Right atrium auricular region (tissue), 2 donors: ENCODE measurements at regions not wholly inside any gene's neighbourhood (a gene's known extent, or its start where the extent isn't known, plus 50 kb on each side); places are given as distances from the start of the nearest gene placed in this dataset.

Source experiments
- DNase-seq: peaks from one replicate; pipeline ENCODE4 v3.0.0-alpha.2; 2019; ENCODE audit warnings: low spot score
- H3K27ac ChIP-seq, 2 donors: fragments of 200-600 bp; sonication (generic); 1 replicate in 1 of 2; 2 replicates in 1 of 2; pipeline ENCODE4 v1.5.1; 2016 to 2019
- H3K27me3 ChIP-seq, 2 donors: fragments of 200-600 bp; sonication (generic); one replicate each; pipeline versions ENCODE4 v1.5.1 to v1.6.0; 2017 to 2019
- H3K36me3 ChIP-seq: fragments of 200-600 bp; sonication (generic); one replicate; pipeline ENCODE4 v1.5.1; 2016
- H3K4me1 ChIP-seq, 2 donors: fragments of 200-600 bp; sonication (generic); one replicate each; pipeline versions ENCODE4 v1.5.1 to v1.6.0; 2017 to 2019
- H3K4me3 ChIP-seq, 2 donors: fragments of 200-600 bp; sonication (generic); 1 replicate in 1 of 2; 2 replicates in 1 of 2; pipeline ENCODE4 v1.5.1; 2017 to 2019; ENCODE audit warnings: mild to moderate bottlenecking in 1 of 2, moderate library complexity in 1 of 2
- H3K9me3 ChIP-seq, 2 donors: fragments of 200-600 bp; sonication (generic); one replicate each; pipeline ENCODE4 v1.5.1; 2019
- CTCF ChIP-seq, 2 donors: fragments of 200-600 bp; sonication (generic); IDR thresholded peaks; one replicate each; pipeline ENCODE4 v1.5.1; 2019; ENCODE audit warnings: antibody characterized with exemption in 2 of 2

GRCh38 chr14:22232933-22233332 is 356.1 kb downstream of the DAD1 start:
- DNase-seq: no peak
- no peaks in the 10 kb centered on the region for H3K36me3 ChIP-seq
- no peak overlapping the region for H3K27ac ChIP-seq
- no peak for TF ChIP-seq CTCF (IDR thresholded peaks at IDR 0.05)
- no peaks in the 10 kb centered on the region for H3K9me3 ChIP-seq
- H3K4me1 ChIP-seq: no peaks in the 10 kb centered on the region
- H3K27me3 ChIP-seq: no peaks in the 10 kb centered on the region
- no peak overlapping the region for H3K4me3 ChIP-seq

- no peak for TF ChIP-seq CTCF (IDR thresholded peaks at IDR 0.05)
- Histone ChIP-seq H3K4me3 (no peak overlapping the region), H3K36me3 (no peaks in the 10 kb centered on the region), H3K9me3 (no peaks in the 10 kb centered on the region), H3K27ac (no peak overlapping the region), H3K4me1 (no peaks in the 10 kb centered on the region), H3K27me3 (no peaks in the 10 kb centered on the region)
- no peak for DNase-seq
Measured at GRCh38 chr14:22232486-22232885, 356.5 kb downstream of the DAD1 start.

- Histone ChIP-seq H3K27ac (no peak overlapping the region), H3K36me3 (no peaks in the 10 kb centered on the region), H3K9me3 (no peaks in the 10 kb centered on the region), H3K27me3 (no peaks in the 10 kb centered on the region), H3K4me1 (no peaks in the 10 kb centered on the region), H3K4me3 (no peak overlapping the region)
- no peak for DNase-seq
- no peak for TF ChIP-seq CTCF (IDR thresholded peaks at IDR 0.05)
Measured at GRCh38 chr14:22231018-22231417, 358.0 kb downstream of the DAD1 start.

- no peaks in the 10 kb centered on the region for H3K27me3 ChIP-seq
- TF ChIP-seq CTCF (IDR thresholded peaks at IDR 0.05): no peak
- DNase-seq: no peak
- no peak overlapping the region for H3K27ac ChIP-seq
- no peaks in the 10 kb centered on the region for H3K36me3 ChIP-seq
- H3K4me3 ChIP-seq: no peak overlapping the region
- no peaks in the 10 kb centered on the region for H3K9me3 ChIP-seq
- no peaks in the 10 kb centered on the region for H3K4me1 ChIP-seq
Measured at GRCh38 chr14:22230517-22230916, 358.5 kb downstream of the DAD1 start.

- TF ChIP-seq CTCF (IDR thresholded peaks at IDR 0.05): no peak
- Histone ChIP-seq H3K4me3 (no peak overlapping the region), H3K4me1 (no peaks in the 10 kb centered on the region), H3K9me3 (no peaks in the 10 kb centered on the region), H3K36me3 (no peaks in the 10 kb centered on the region), H3K27me3 (no peaks in the 10 kb centered on the region), H3K27ac (no peak overlapping the region)
- no peak for DNase-seq
Measured at GRCh38 chr14:22227084-22227483, 361.9 kb downstream of the DAD1 start.

GRCh38 chr14:22226381-22226780 is 362.6 kb downstream of the DAD1 start:
- H3K4me3 ChIP-seq: no peak overlapping the region
- H3K27ac ChIP-seq: no peak overlapping the region
- no peaks in the 10 kb centered on the region for H3K36me3 ChIP-seq
- H3K4me1 ChIP-seq: no peaks in the 10 kb centered on the region
- no peaks in the 10 kb centered on the region for H3K27me3 ChIP-seq
- no peak for DNase-seq
- TF ChIP-seq CTCF (IDR thresholded peaks at IDR 0.05): peak in 1 of 2 donors; percentile 14
- H3K9me3 ChIP-seq: no peaks in the 10 kb centered on the region
